Fibroblast of lung (primary cell): ENCODE measurements at regions not wholly inside any gene's neighbourhood (a gene's known extent, or its start where the extent isn't known, plus 50 kb on each side); places are given as distances from the start of the nearest gene placed in this dataset.

Source experiments
- DNase-seq, 2 donors: peaks; one replicate each; pipeline versions ENCODE4 v3.0.0 to v3.0.0-alpha.2; 2010; ENCODE audit warnings: low read depth in 2 of 2
- H2AFZ ChIP-seq: 2 replicates; pipeline ENCODE4 v1.5.1; 2012; ENCODE audit warnings: low read length, control low read depth, inconsistent platforms
- H3K27ac ChIP-seq: 2 replicates; pipeline ENCODE4 v1.5.1; 2011; ENCODE audit warnings: low read length, control low read depth; ENCODE audit not compliant: insufficient read depth
- H3K27me3 ChIP-seq: 2 replicates; pipeline ENCODE4 v1.5.1; 2011; ENCODE audit warnings: mild to moderate bottlenecking, low read length; ENCODE audit not compliant: control insufficient read depth, insufficient read depth
- H3K36me3 ChIP-seq: 2 replicates; pipeline ENCODE4 v1.5.1; 2011; ENCODE audit warnings: low read length; ENCODE audit not compliant: control insufficient read depth, insufficient read depth
- H3K4me1 ChIP-seq: 2 replicates; pipeline ENCODE4 v1.5.1; 2011; ENCODE audit warnings: low read length; ENCODE audit not compliant: control insufficient read depth, insufficient read depth; ENCODE audit errors: extremely low read depth
- H3K4me2 ChIP-seq: 2 replicates; pipeline ENCODE4 v1.5.1; 2011; ENCODE audit warnings: low read length, control low read depth; ENCODE audit not compliant: insufficient read depth; ENCODE audit errors: extremely low read depth
- H3K4me3 ChIP-seq, 4 experiments: fragments of 200-600 bp in 1 of 4; sonication (generic) in 1 of 4; replicated peaks in 1 of 4; 2 replicates each; pipeline ENCODE4 v1.5.1; 2011 to 2016; ENCODE audit warnings: low read length in 4 of 4, low read depth in 3 of 4, mild to moderate bottlenecking in 3 of 4, control low read depth in 2 of 4, inconsistent platforms in 1 of 4, mixed read lengths in 1 of 4; ENCODE audit not compliant: insufficient read depth in 1 of 4; ENCODE audit errors: control extremely low read depth in 1 of 4
- H3K79me2 ChIP-seq: 2 replicates; pipeline ENCODE4 v1.5.1; 2012; ENCODE audit warnings: mild to moderate bottlenecking, low read length, inconsistent platforms; ENCODE audit not compliant: control insufficient read depth, insufficient read depth
- H3K9ac ChIP-seq: 2 replicates; pipeline ENCODE4 v1.5.1; 2011; ENCODE audit warnings: mild to moderate bottlenecking, low read length, control low read depth; ENCODE audit not compliant: insufficient read depth
- H3K9me3 ChIP-seq: 2 replicates; pipeline ENCODE4 v1.5.1; 2012; ENCODE audit warnings: low read depth, low read length; ENCODE audit not compliant: control insufficient read depth, insufficient read depth
- H4K20me1 ChIP-seq: 2 replicates; pipeline ENCODE4 v1.5.1; 2011; ENCODE audit warnings: low read length; ENCODE audit not compliant: control insufficient read depth, insufficient read depth; ENCODE audit errors: extremely low read depth
- EZH2 ChIP-seq: IDR thresholded peaks from 2 replicates; pipeline ENCODE4 v1.5.1; 2012; ENCODE audit warnings: low read length, control low read depth, mild to moderate bottlenecking; ENCODE audit errors: missing control alignments
- TF ChIP-seq, protein P1 (sequence below), 2 donors: IDR thresholded peaks in 1 of 2; conservative IDR thresholded peaks in 1 of 2; 1 replicate in 1 of 2; 2 replicates in 1 of 2; pipeline ENCODE4 v1.5.1; 2011 to 2012; ENCODE audit warnings: low read length in 2 of 2, control low read depth in 1 of 2, inconsistent platforms in 1 of 2, low read depth in 1 of 2, mild to moderate bottlenecking in 1 of 2

DNA sequence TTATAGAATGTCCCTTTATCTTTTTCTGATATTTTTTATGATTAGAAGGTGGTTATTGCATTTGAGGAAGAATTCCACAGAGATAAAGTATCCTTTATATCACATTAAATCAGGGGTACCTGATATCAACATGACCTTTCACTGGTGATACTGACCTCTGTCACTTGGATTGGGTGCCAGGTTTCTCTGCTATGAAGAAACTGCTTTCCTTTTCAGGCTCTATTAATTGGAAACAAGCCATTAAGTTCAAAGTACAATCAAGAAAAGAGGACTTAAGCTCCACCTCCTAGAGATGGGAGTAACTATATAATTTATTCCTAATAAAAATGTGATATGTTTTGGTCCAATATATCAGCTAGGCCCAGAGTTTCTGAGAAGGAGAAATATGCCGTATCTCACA, 514.6 kb upstream of the TYRP1 start:
- Histone ChIP-seq H4K20me1 (no peaks in the 10 kb centered on the region), H3K9ac (no peak overlapping the region), H3K27me3 (no peaks in the 10 kb centered on the region), H2AFZ (no peak overlapping the region), H3K4me3 (no peak overlapping the region), H3K4me2 (no peak overlapping the region), H3K79me2 (no peaks in the 10 kb centered on the region), H3K27ac (no peak overlapping the region), H3K9me3 (no peaks in the 10 kb centered on the region), H3K36me3 (no peaks in the 10 kb centered on the region), H3K4me1 (no peaks in the 10 kb centered on the region)
- no peak for DNase-seq
- no peak for TF ChIP-seq EZH2
- TF ChIP-seq, protein P1, sequence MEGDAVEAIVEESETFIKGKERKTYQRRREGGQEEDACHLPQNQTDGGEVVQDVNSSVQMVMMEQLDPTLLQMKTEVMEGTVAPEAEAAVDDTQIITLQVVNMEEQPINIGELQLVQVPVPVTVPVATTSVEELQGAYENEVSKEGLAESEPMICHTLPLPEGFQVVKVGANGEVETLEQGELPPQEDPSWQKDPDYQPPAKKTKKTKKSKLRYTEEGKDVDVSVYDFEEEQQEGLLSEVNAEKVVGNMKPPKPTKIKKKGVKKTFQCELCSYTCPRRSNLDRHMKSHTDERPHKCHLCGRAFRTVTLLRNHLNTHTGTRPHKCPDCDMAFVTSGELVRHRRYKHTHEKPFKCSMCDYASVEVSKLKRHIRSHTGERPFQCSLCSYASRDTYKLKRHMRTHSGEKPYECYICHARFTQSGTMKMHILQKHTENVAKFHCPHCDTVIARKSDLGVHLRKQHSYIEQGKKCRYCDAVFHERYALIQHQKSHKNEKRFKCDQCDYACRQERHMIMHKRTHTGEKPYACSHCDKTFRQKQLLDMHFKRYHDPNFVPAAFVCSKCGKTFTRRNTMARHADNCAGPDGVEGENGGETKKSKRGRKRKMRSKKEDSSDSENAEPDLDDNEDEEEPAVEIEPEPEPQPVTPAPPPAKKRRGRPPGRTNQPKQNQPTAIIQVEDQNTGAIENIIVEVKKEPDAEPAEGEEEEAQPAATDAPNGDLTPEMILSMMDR (conservative IDR thresholded peaks at IDR 0.05 in 1 of 2, IDR thresholded peaks at IDR 0.05 in 1 of 2; ENCODE audit: low read depth in 1 of 2, low read length in 2 of 2): no peak

DNA sequence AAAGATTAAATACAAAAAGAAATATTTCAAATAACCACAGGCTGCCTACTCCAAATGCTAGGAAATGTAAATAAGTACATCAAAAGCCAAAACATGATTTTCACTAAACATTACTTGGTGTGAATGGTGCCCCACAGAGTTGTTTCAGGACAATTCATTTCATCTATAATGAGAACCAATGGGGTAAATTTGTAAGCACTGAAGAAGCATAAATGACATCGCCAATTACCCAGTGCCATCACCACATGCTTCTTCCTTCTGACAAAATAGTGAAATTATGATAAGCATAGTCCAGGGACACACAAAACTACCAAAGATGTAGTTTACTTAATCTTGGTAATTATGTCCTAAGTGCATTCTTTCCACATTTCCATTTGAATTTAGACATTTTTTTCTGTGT, 510.4 kb upstream of the TYRP1 start:
- Histone ChIP-seq H2AFZ (no peak overlapping the region), H3K4me1 (no peaks in the 10 kb centered on the region), H3K27ac (no peak overlapping the region), H4K20me1 (no peaks in the 10 kb centered on the region), H3K27me3 (no peaks in the 10 kb centered on the region), H3K9me3 (no peaks in the 10 kb centered on the region), H3K4me3 (no peak overlapping the region), H3K36me3 (no peaks in the 10 kb centered on the region), H3K9ac (no peak overlapping the region), H3K4me2 (no peak overlapping the region), H3K79me2 (no peaks in the 10 kb centered on the region)
- TF ChIP-seq, protein P1 (conservative IDR thresholded peaks at IDR 0.05 in 1 of 2, IDR thresholded peaks at IDR 0.05 in 1 of 2; ENCODE audit: low read depth in 1 of 2, low read length in 2 of 2): no peak
- no peak for TF ChIP-seq EZH2
- no peak for DNase-seq

DNA sequence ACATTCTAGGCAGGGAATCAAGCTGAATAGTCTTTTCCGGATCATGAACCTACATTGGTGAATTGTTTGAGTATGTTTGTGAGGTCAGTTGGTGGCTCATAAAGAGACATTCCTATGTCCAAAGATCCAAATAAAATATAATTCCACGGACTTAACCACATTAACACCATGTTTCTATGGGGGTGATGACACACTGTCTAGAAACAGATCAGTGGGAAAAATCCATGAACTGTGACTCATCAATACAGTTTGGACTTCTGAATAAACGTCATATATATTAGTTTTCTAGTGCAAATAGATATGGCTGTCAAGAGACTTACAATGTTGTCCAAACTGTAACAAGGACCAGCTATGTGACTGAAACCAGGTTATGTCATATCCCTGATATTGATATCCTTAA, 509.9 kb upstream of the TYRP1 start:
- no peak overlapping the region for H2AFZ ChIP-seq
- H3K27me3 ChIP-seq: no peaks in the 10 kb centered on the region
- no peaks in the 10 kb centered on the region for H3K4me1 ChIP-seq
- no peaks in the 10 kb centered on the region for H4K20me1 ChIP-seq
- no peak overlapping the region for H3K4me2 ChIP-seq
- no peak for DNase-seq
- H3K9ac ChIP-seq: no peak overlapping the region
- TF ChIP-seq, protein P1 (conservative IDR thresholded peaks at IDR 0.05 in 1 of 2, IDR thresholded peaks at IDR 0.05 in 1 of 2; ENCODE audit: low read depth in 1 of 2, low read length in 2 of 2): no peak
- TF ChIP-seq EZH2: no peak
- no peak overlapping the region for H3K4me3 ChIP-seq
- no peaks in the 10 kb centered on the region for H3K79me2 ChIP-seq
- H3K9me3 ChIP-seq: no peaks in the 10 kb centered on the region
- no peaks in the 10 kb centered on the region for H3K36me3 ChIP-seq
- H3K27ac ChIP-seq: no peak overlapping the region
